Ecto neural progenitor cell (in vitro differentiated cells): ENCODE measurements at regions not wholly inside any gene's neighbourhood (a gene's known extent, or its start where the extent isn't known, plus 50 kb on each side); places are given as distances from the start of the nearest gene placed in this dataset.

ENCODE experiments used
- DNase-seq: peaks from one replicate; pipeline ENCODE4 v3.0.0-alpha.2; 2018; ENCODE audit warnings: low spot score

- no peak for DNase-seq
These were observed 656.0 kb upstream of the KIF2B start for GRCh38 chr17:53166731-53167130.

GRCh38 chr17:53150101-53150698 lies 672.5 kb upstream of the KIF2B start:
- no peak for DNase-seq

GRCh38 chr17:53149316-53149715 lies 673.4 kb upstream of the KIF2B start:
- DNase-seq, result no peak

GRCh38 chr17:53148058-53148457 lies 674.7 kb upstream of the KIF2B start:
- no peak for DNase-seq

- no peak for DNase-seq
These were observed 679.8 kb upstream of the KIF2B start for GRCh38 chr17:53142890-53143289.

- DNase-seq, result no peak
These were observed 681.0 kb upstream of the KIF2B start for GRCh38 chr17:53141731-53142130.

GRCh38 chr17:53141280-53141679 lies 681.4 kb upstream of the KIF2B start:
- no peak for DNase-seq

GRCh38 chr17:53137869-53138268 lies 684.9 kb upstream of the KIF2B start:
- DNase-seq, result no peak

GRCh38 chr17:53135969-53136368 lies 686.8 kb upstream of the KIF2B start:
- DNase-seq, result no peak

GRCh38 chr17:53134548-53134947 lies 688.2 kb upstream of the KIF2B start:
- no peak for DNase-seq

- DNase-seq, result no peak
These were observed 688.9 kb upstream of the KIF2B start for GRCh38 chr17:53133876-53134275.

GRCh38 chr17:53129863-53130262 lies 692.9 kb upstream of the KIF2B start:
- no peak for DNase-seq

- DNase-seq, result no peak
These were observed 695.4 kb upstream of the KIF2B start for GRCh38 chr17:53127331-53127730.

- no peak for DNase-seq
These were observed 699.8 kb upstream of the KIF2B start for GRCh38 chr17:53122966-53123365.

- DNase-seq, result no peak
These were observed 703.0 kb upstream of the KIF2B start for GRCh38 chr17:53119773-53120172.

- no peak for DNase-seq
These were observed 703.8 kb upstream of the KIF2B start for GRCh38 chr17:53118948-53119347.

- no peak for DNase-seq
These were observed 715.8 kb upstream of the KIF2B start for GRCh38 chr17:53106886-53107285.

- DNase-seq, result no peak
These were observed 721.0 kb upstream of the KIF2B start for GRCh38 chr17:53101706-53102105.

- no peak for DNase-seq
These were observed 722.6 kb upstream of the KIF2B start for GRCh38 chr17:53100126-53100525.

- no peak for DNase-seq
These were observed 729.3 kb upstream of the KIF2B start for GRCh38 chr17:53093391-53093790.

GRCh38 chr17:53092072-53092471 lies 730.7 kb upstream of the KIF2B start:
- DNase-seq, result no peak

GRCh38 chr17:53090770-53091169 lies 732.0 kb upstream of the KIF2B start:
- DNase-seq, result no peak

- DNase-seq, result no peak
These were observed 734.2 kb upstream of the KIF2B start for GRCh38 chr17:53088481-53088880.

GRCh38 chr17:53061446-53061845 lies 761.3 kb upstream of the KIF2B start:
- no peak for DNase-seq

GRCh38 chr17:53058031-53058430 lies 764.7 kb upstream of the KIF2B start:
- DNase-seq, result no peak
